Pulmonary artery endothelial cell (primary cell): ENCODE measurements at regions not wholly inside any gene's neighbourhood (a gene's known extent, or its start where the extent isn't known, plus 50 kb on each side); places are given as distances from the start of the nearest gene placed in this dataset.

Experiments
- DNase-seq: peaks from one replicate; pipeline ENCODE4 v3.0.0-alpha.2; 2011; ENCODE audit warnings: low read depth, low spot score

GRCh38 chr12:127742231-127742630 lies 524.7 kb upstream of the TMEM132C start:
- no peak for DNase-seq

GRCh38 chr12:127745469-127746212 lies 521.3 kb upstream of the TMEM132C start:
- no peak for DNase-seq

GRCh38 chr12:127749416-127749815 lies 517.6 kb upstream of the TMEM132C start:
- DNase-seq: no peak

GRCh38 chr12:127750076-127750840 lies 516.7 kb upstream of the TMEM132C start:
- DNase-seq: no peak

GRCh38 chr12:127752802-127753201 lies 514.2 kb upstream of the TMEM132C start:
- DNase-seq: no peak

- no peak for DNase-seq
Observed at GRCh38 chr12:127760357-127760756, 506.6 kb upstream of the TMEM132C start.

- DNase-seq: no peak
Observed at GRCh38 chr12:127760996-127761395, 506.0 kb upstream of the TMEM132C start.

GRCh38 chr12:127761880-127762279 lies 505.1 kb upstream of the TMEM132C start:
- DNase-seq: no peak

GRCh38 chr12:127767656-127768055 lies 499.3 kb upstream of the TMEM132C start:
- no peak for DNase-seq

- no peak for DNase-seq
Observed at GRCh38 chr12:127770118-127770517, 496.9 kb upstream of the TMEM132C start.

- no peak for DNase-seq
Observed at GRCh38 chr12:127771546-127771945, 495.4 kb upstream of the TMEM132C start.

- no peak for DNase-seq
Observed at GRCh38 chr12:127773520-127773919, 493.4 kb upstream of the TMEM132C start.

- DNase-seq: no peak
Observed at GRCh38 chr12:127774828-127775227, 492.1 kb upstream of the TMEM132C start.

- DNase-seq: no peak
Observed at GRCh38 chr12:127779301-127780045, 487.5 kb upstream of the TMEM132C start.

- DNase-seq: no peak
Observed at GRCh38 chr12:127780881-127781280, 486.1 kb upstream of the TMEM132C start.

- no peak for DNase-seq
Observed at GRCh38 chr12:127781336-127781735, 485.6 kb upstream of the TMEM132C start.

GRCh38 chr12:127785540-127785939 lies 481.4 kb upstream of the TMEM132C start:
- DNase-seq: no peak

- DNase-seq: no peak
Observed at GRCh38 chr12:127785986-127786590, 480.9 kb upstream of the TMEM132C start.

GRCh38 chr12:127787544-127787943 lies 479.4 kb upstream of the TMEM132C start:
- DNase-seq: no peak

GRCh38 chr12:127790376-127790775 lies 476.6 kb upstream of the TMEM132C start:
- no peak for DNase-seq

GRCh38 chr12:127791217-127791616 lies 475.8 kb upstream of the TMEM132C start:
- no peak for DNase-seq

- DNase-seq: no peak
Observed at GRCh38 chr12:127797918-127798317, 469.1 kb upstream of the TMEM132C start.
